CD14-positive monocyte (primary cell): ENCODE measurements at regions not wholly inside any gene's neighbourhood (a gene's known extent, or its start where the extent isn't known, plus 50 kb on each side); places are given as distances from the start of the nearest gene placed in this dataset.

Experiments used
- DNase-seq, 3 donors: peaks; one replicate each; pipeline ENCODE4 v3.0.0-alpha.2; 2011 to 2022
- H2AFZ ChIP-seq: 2 replicates; pipeline ENCODE4 v1.6.0; 2012; ENCODE audit warnings: mild to moderate bottlenecking, low read depth, low read length, inconsistent platforms; ENCODE audit not compliant: insufficient read depth, poor library complexity, severe bottlenecking
- H3K27ac ChIP-seq, 2 donors: 1 replicate in 1 of 2; 2 replicates in 1 of 2; pipeline ENCODE4 v1.5.1; 2012 to 2013; ENCODE audit warnings: low read length in 2 of 2, control low read depth in 1 of 2, inconsistent platforms in 1 of 2, low read depth in 1 of 2, mild to moderate bottlenecking in 1 of 2
- H3K27me3 ChIP-seq, 2 donors: one replicate each; pipeline versions ENCODE4 v1.6.0 to v1.6.1; 2011 to 2013; ENCODE audit warnings: low read length in 2 of 2; ENCODE audit not compliant: control insufficient read depth in 2 of 2, insufficient read depth in 2 of 2
- H3K36me3 ChIP-seq, 2 donors: replicated peaks in 1 of 2; 1 replicate in 1 of 2; 2 replicates in 1 of 2; pipeline versions ENCODE4 v1.5.1 to v1.6.1; 2012 to 2013; ENCODE audit warnings: low read length in 2 of 2, control low read depth in 1 of 2, inconsistent platforms in 1 of 2, mild to moderate bottlenecking in 1 of 2; ENCODE audit not compliant: insufficient read depth in 2 of 2, control insufficient read depth in 1 of 2
- H3K4me1 ChIP-seq, 2 donors: 1 replicate in 1 of 2; 2 replicates in 1 of 2; pipeline versions ENCODE4 v1.5.1 to v1.6.1; 2012 to 2013; ENCODE audit warnings: low read length in 2 of 2, control low read depth in 1 of 2, inconsistent platforms in 1 of 2, mild to moderate bottlenecking in 1 of 2, moderate library complexity in 1 of 2; ENCODE audit not compliant: insufficient read depth in 2 of 2, control insufficient read depth in 1 of 2
- H3K4me2 ChIP-seq: replicated peaks from 2 replicates; pipeline ENCODE3; 2012; ENCODE audit warnings: low read length, moderate library complexity, mild to moderate bottlenecking; ENCODE audit not compliant: poor library complexity, severe bottlenecking; ENCODE audit errors: extremely low read depth
- H3K4me3 ChIP-seq, 3 experiments: fragments of 200-600 bp in 1 of 3; sonication (generic) in 1 of 3; replicated peaks in 1 of 3; 1 replicate in 2 of 3; 2 replicates in 1 of 3; pipeline ENCODE4 v1.5.1; 2011 to 2013; ENCODE audit warnings: low read length in 3 of 3, mild to moderate bottlenecking in 3 of 3, control low read depth in 2 of 3, low read depth in 2 of 3, inconsistent platforms in 1 of 3, moderate library complexity in 1 of 3
- H3K79me2 ChIP-seq: 2 replicates; pipeline ENCODE4 v1.6.0; 2012; ENCODE audit warnings: mild to moderate bottlenecking, control low read depth, inconsistent platforms, low read length, moderate library complexity; ENCODE audit not compliant: insufficient read depth
- H3K9ac ChIP-seq: 2 replicates; pipeline ENCODE4 v1.6.0; 2017; ENCODE audit warnings: low read length, mild to moderate bottlenecking; ENCODE audit not compliant: insufficient read depth, poor library complexity, severe bottlenecking
- H3K9me3 ChIP-seq, 2 donors: replicated peaks in 1 of 2; 1 replicate in 1 of 2; 2 replicates in 1 of 2; pipeline versions ENCODE4 v1.5.1 to v1.6.1; 2012 to 2013; ENCODE audit warnings: low read length in 2 of 2, control low read depth in 1 of 2; ENCODE audit not compliant: control insufficient read depth in 1 of 2, insufficient read depth in 1 of 2
- H4K20me1 ChIP-seq: 2 replicates; pipeline ENCODE4 v1.6.0; 2012; ENCODE audit warnings: mild to moderate bottlenecking, low read length, control low read depth, moderate library complexity; ENCODE audit not compliant: insufficient read depth
- H3K27ac Mint-ChIP-seq, 7 donors: one replicate each; pipeline ENCODE4 v1.8.0; 2020; ENCODE audit warnings: mild to moderate bottlenecking in 7 of 7, mixed read lengths in 7 of 7, moderate library complexity in 6 of 7, inconsistent platforms in 2 of 7
- H3K27me3 Mint-ChIP-seq, 3 donors: one replicate each; pipeline ENCODE4 v1.8.0; 2021 to 2022; ENCODE audit warnings: low read depth in 3 of 3, mild to moderate bottlenecking in 3 of 3, mixed read lengths in 3 of 3, moderate library complexity in 3 of 3, inconsistent platforms in 1 of 3
- H3K36me3 Mint-ChIP-seq, 2 donors: one replicate each; pipeline ENCODE4 v1.8.0; 2020; ENCODE audit warnings: mixed read lengths in 2 of 2, inconsistent platforms in 1 of 2, mild to moderate bottlenecking in 1 of 2
- H3K4me1 Mint-ChIP-seq: one replicate; pipeline ENCODE4 v1.8.0; 2020; ENCODE audit warnings: mild to moderate bottlenecking, mixed read lengths
- H3K4me3 Mint-ChIP-seq, 2 donors: one replicate each; pipeline ENCODE4 v1.8.0; 2020; ENCODE audit warnings: mild to moderate bottlenecking in 2 of 2, mixed read lengths in 2 of 2, moderate library complexity in 1 of 2
- H3K9me3 Mint-ChIP-seq, 7 donors: one replicate each; pipeline ENCODE4 v1.8.0; 2020 to 2022; ENCODE audit warnings: mixed read lengths in 7 of 7, mild to moderate bottlenecking in 6 of 7, moderate library complexity in 6 of 7, inconsistent platforms in 2 of 7
- WGBS: methylation state at CpG from one replicate; pipeline ENCODE4 v1.1.5; 2013; ENCODE audit warnings: missing lambda C conversion rate; ENCODE audit not compliant: insufficient coverage; 5-methylcytosine and 5-hydroxymethylcytosine counted together
- intact Hi-C, 2 donors: fragments of 100-400 bp; cut with micrococcal nuclease; formaldehyde crosslinking; loops; one replicate each; pipeline versions ENCODE4 v1.15.0 to v1.15.1; 2023
- TF ChIP-seq, protein P1 (sequence below): fragments of 200-600 bp; IDR thresholded peaks from one replicate; pipeline ENCODE4 v1.8.0; 2022; ENCODE audit warnings: antibody characterized with exemption, mild to moderate bottlenecking

DNA sequence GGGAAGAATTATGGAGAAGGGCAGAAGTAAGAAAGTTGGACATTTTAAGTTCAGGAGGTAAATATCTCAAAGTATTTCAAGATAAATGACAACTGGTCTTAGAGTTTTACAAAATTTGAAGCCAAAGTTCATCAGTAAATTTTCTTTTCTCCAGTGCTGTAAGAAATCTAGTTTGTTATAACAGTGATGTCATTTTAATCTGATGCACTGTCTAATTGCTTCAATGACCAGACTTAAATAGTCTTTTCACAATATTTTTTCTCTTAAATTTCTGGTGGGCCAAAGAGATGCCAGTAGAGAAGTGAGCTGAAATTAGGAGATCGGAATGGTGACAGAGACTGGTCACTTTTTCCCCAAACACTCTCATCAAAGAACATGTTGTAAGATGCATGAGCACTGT lies 156.5 kb upstream of the TMEM161B start:
- Histone ChIP-seq H3K36me3 (no peaks in the 10 kb centered on the region), H3K4me2 (no peak overlapping the region), H3K27me3 (no peaks in the 10 kb centered on the region), H3K4me1 (no peaks in the 10 kb centered on the region), H3K9me3 (peaks cover 0 to 4% of the 10 kb centered on the region in 2 donors), H4K20me1 (no peaks in the 10 kb centered on the region), H3K79me2 (no peaks in the 10 kb centered on the region), H2AFZ (no peak overlapping the region), H3K27ac (no peak overlapping the region), H3K4me3 (no peak overlapping the region), H3K9ac (no peak overlapping the region)
- intact Hi-C loops, result no loop called here
- TF ChIP-seq, protein P1, sequence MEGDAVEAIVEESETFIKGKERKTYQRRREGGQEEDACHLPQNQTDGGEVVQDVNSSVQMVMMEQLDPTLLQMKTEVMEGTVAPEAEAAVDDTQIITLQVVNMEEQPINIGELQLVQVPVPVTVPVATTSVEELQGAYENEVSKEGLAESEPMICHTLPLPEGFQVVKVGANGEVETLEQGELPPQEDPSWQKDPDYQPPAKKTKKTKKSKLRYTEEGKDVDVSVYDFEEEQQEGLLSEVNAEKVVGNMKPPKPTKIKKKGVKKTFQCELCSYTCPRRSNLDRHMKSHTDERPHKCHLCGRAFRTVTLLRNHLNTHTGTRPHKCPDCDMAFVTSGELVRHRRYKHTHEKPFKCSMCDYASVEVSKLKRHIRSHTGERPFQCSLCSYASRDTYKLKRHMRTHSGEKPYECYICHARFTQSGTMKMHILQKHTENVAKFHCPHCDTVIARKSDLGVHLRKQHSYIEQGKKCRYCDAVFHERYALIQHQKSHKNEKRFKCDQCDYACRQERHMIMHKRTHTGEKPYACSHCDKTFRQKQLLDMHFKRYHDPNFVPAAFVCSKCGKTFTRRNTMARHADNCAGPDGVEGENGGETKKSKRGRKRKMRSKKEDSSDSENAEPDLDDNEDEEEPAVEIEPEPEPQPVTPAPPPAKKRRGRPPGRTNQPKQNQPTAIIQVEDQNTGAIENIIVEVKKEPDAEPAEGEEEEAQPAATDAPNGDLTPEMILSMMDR, result no peak
- WGBS, result no CpG with 5 or more reads among the region's 1 CpG
- Mint-ChIP-seq H3K36me3 (no peaks in the 10 kb centered on the region), H3K27ac (no peak overlapping the region), H3K27me3 (peaks cover 0 to 1% (median 0%) of the 10 kb centered on the region in 3 donors), H3K9me3 (peaks cover under 1 to 4% (median 3%) of the 10 kb centered on the region in 7 donors), H3K4me1 (no peaks in the 10 kb centered on the region), H3K4me3 (no peak overlapping the region)
- DNase-seq, result no peak

DNA sequence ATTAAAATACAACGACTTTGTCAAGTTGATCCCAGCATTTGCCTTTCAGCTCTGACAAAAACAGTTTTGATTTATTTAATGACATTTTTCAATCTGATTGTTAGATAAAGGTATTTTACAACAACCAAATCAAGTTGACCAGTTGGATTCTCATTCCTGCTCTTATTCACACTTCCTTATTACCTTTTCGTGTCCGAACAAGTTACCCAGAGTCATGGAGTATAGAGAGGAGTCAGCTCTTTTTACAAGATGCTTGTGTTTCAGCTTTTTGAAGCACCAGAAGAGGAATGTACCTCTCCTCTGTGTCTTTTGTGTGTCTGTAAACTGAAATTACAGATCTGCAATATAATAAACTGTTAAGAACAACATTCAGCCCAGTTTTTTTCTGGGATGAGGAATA lies 151.3 kb upstream of the TMEM161B start:
- TF ChIP-seq, protein P1, result no peak
- DNase-seq, result no peak
- Mint-ChIP-seq H3K27ac (no peak overlapping the region), H3K4me3 (no peak overlapping the region), H3K27me3 (peaks cover 0 to 1% (median 0%) of the 10 kb centered on the region in 3 donors), H3K4me1 (no peaks in the 10 kb centered on the region), H3K36me3 (no peaks in the 10 kb centered on the region), H3K9me3 (peaks cover 0 to 5% (median 0%) of the 10 kb centered on the region in 7 donors)
- no peak overlapping the region for H3K4me2 ChIP-seq
- no peak overlapping the region for H2AFZ ChIP-seq
- H3K9me3 ChIP-seq, result no peaks in the 10 kb centered on the region
- H3K9ac ChIP-seq, result no peak overlapping the region
- H3K36me3 ChIP-seq, result no peaks in the 10 kb centered on the region
- no peaks in the 10 kb centered on the region for H3K27me3 ChIP-seq
- no peaks in the 10 kb centered on the region for H3K4me1 ChIP-seq
- no peak overlapping the region for H3K27ac ChIP-seq
- WGBS, result no CpG with 5 or more reads among the region's 3 CpGs
- H3K4me3 ChIP-seq, result no peak overlapping the region
- intact Hi-C loops, result no loop called here
- no peaks in the 10 kb centered on the region for H3K79me2 ChIP-seq
- no peaks in the 10 kb centered on the region for H4K20me1 ChIP-seq
